GM21423 (cell line): ENCODE measurements at regions not wholly inside any gene's neighbourhood (a gene's known extent, or its start where the extent isn't known, plus 50 kb on each side); places are given as distances from the start of the nearest gene placed in this dataset.
"Not testable (repeated sequence)": the region's sequence is repeated elsewhere in the genome, so short reads cannot be mapped to it uniquely, and the experiment has no call there.

Source experiments
- ATAC-seq: cut with Tn5 transposase; IDR thresholded peaks from one replicate; pipeline ENCODE4 v1.9.1; 2021; ENCODE audit warnings: mild to moderate bottlenecking, moderate library complexity; ENCODE audit not compliant: unreplicated experiment

DNA sequence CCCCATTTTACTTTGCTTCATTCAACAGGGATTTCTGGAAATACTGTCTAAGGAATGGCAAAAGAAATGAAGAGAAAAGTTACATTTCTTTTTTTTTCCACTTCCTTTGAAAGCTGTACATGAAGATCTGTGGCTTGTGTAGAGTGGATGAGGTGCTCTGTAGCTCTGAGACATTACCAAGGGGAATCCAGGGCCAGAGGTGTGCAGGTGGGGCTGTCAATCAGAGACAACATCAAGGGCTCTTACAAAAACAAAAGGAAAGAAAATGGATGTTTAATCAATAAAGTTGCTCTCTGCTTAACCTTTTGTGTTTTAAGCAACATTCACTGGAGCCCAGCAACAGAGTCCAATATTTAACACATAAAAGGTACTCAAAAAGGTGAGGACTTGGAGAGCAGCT lies 391.1 kb downstream of the TMEM38B start:
- no peak for ATAC-seq

GRCh38 chr9:106092083-106092482 lies 397.7 kb downstream of the TMEM38B start:
- no peak for ATAC-seq

DNA sequence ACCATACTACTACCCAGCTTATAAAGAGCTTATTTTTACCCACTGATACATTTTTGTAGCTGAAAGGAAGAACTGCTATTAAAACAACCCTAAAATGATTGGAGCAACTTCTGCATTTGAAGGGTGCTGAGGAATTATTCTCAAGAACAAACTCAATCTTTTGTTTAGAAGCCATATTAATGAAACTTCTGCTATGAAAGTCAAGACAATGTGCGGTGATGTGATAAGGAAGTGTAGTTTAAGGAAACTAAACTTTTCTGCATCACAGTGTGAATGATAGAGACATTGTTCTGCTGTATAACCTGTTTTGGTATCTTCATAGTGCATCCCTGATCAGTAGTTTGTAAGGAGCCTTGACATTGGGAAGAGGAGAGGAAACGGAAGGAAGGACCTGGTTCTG lies 408.5 kb downstream of the TMEM38B start:
- no peak for ATAC-seq

DNA sequence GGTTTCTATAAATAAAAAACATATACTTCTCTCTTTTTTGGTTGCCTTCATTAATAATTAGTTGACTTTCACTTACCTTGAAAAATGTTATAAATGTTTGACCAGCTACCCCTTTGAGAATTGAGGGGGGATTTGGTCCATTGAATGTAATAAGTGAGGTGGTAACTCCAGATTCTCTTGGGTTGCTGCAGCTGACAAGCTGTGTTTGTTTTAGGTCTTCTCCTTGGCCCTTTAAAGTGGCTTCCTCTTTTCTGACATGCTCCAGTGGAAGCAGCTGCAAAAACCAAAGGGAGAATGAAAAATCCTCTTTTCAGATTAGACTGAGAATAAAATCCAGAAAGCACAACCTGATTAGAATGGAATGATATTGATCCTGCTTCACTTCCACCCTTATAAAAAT lies 410.5 kb downstream of the TMEM38B start:
- ATAC-seq, result peak; percentile 69

- no peak for ATAC-seq
Observed at GRCh38 chr9:106106396-106106795, 412.1 kb downstream of the TMEM38B start.

GRCh38 chr9:106107716-106108115 lies 413.4 kb downstream of the TMEM38B start:
- no peak for ATAC-seq

- ATAC-seq, result not testable (repeated sequence)
Observed at GRCh38 chr9:106109706-106110105, 415.4 kb downstream of the TMEM38B start.

GRCh38 chr9:106110483-106110882 lies 416.1 kb downstream of the TMEM38B start:
- ATAC-seq, result no peak

GRCh38 chr9:106111039-106111730 lies 416.8 kb downstream of the TMEM38B start:
- ATAC-seq, result no peak

GRCh38 chr9:106112935-106113334 lies 418.6 kb downstream of the TMEM38B start:
- no peak for ATAC-seq

- no peak for ATAC-seq
Observed at GRCh38 chr9:106119176-106119575, 424.8 kb downstream of the TMEM38B start.

DNA sequence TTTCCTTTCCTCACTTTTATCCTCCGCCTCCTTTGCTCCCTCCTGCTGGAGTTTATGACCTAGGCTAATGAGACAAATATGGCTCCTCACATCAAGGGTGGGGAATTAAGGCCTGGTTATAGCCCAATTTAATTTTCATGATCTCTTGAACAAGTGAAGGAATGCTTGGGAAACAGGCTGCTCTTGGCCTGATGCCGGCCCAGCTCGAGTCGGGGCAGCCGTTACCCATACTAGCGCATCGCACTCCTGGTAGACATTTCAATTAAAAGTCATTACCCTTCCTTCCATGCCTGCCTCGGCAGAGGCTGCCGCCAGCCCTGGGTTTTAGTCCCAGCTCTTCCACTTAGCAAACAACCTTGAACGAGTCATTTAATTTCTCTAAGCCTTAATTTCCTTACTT lies 425.7 kb downstream of the TMEM38B start:
- ATAC-seq, result no peak

DNA sequence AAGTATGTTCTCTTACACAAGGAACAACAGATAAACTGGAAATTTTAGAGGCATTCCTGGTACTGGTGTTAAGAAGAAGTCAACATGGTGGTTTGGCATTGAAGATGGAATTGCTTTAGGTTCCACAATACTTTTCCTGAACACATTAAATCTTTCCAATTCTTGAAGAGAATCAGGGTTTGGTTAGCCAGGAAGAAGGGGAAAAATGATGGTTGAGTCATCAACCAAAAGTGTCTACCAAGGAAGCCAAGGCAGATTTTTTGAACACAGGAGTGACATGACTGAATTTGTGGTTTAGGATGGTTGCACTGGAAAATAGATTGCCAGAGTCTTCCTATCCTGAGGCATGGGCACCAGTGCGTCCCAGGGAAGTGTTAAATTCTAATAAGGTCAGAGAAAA lies 433.4 kb downstream of the TMEM38B start:
- ATAC-seq, result no peak

- no peak for ATAC-seq
Observed at GRCh38 chr9:106130374-106130773, 436.0 kb downstream of the TMEM38B start.

DNA sequence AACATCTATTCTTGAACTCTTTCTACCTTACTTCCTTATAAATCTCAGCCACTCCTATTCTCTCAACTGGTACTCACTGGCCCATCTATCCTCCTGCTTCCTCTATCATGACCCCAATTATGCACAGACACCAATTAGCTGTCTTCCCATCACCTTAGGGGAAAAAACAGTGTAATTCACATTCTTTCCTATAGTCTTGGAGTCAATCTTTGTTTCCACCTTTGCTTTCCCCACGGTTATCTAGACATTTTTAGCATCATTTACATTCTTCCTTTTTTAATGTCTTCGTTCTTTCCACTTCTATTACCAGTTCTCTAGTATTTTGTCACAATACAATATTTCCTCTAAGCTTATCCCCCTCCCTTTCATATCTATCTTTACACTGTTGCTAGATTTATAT lies 449.4 kb downstream of the TMEM38B start:
- ATAC-seq, result no peak

DNA sequence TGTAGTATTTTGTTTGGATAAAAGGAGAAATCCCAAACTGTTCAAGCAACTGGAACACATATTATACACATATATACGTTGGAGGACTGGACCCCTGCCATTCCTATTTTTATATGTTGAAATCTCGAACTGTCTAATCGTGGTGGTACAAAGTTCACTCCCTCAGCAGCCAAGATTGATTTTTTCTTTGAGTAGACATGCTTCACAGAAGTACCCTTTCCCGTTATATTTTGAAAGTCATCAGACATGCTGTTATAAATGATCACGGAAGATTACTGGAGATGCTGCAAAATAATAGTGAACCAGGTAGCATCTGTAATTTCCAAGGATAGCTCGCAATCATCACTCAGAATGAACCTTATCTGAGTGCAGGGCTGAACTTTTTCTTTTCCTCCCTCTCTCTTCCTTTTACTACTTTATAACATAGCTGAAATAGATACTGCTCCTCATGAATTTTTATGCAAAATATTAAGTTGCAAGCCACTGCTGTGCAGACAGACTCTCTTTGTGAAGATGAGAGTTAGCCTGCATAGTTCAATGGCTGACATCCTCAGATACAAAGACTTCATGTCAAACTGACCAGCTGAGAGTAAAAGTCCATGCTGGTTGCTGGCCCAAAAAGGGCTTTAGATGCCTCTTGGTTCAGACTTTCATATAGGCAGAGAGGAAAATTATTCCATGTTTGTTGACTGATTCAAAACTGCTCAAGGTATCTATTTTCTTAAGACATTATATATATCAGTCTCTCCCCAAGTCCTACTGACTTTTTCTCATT lies 451.9 kb downstream of the TMEM38B start:
- no peak for ATAC-seq

- no peak for ATAC-seq
Observed at GRCh38 chr9:106146886-106147285, 452.5 kb downstream of the TMEM38B start.

GRCh38 chr9:106149956-106150355 lies 455.6 kb downstream of the TMEM38B start:
- no peak for ATAC-seq

GRCh38 chr9:106156465-106156864 lies 462.1 kb downstream of the TMEM38B start:
- no peak for ATAC-seq

DNA sequence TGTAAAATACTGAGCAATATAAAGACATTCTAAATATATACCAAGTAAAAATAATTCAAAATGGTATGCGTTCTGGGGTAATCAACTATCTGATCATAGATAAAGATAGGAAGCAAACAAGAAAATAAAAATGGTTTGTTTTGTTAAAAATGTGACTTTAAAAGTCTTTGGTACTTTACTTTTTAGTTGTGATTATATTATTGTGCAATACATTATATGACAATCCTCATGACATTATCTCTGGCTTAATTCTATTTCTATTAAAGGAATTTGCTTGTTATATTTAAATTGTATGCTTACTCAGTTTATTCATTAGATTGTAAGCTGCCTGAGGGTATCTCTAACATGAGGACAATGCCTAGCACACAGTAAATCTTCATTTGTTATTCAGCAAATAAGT lies 477.9 kb downstream of the TMEM38B start:
- ATAC-seq, result no peak

- no peak for ATAC-seq
Observed at GRCh38 chr9:106174346-106174745, 480.0 kb downstream of the TMEM38B start.

- ATAC-seq, result no peak
Observed at GRCh38 chr9:106177216-106177615, 482.9 kb downstream of the TMEM38B start.
